AG09309 (cell line): ENCODE measurements at regions not wholly inside any gene's neighbourhood (a gene's known extent, or its start where the extent isn't known, plus 50 kb on each side); places are given as distances from the start of the nearest gene placed in this dataset.

Experiments used
- DNase-seq: peaks from one replicate; pipeline ENCODE4 v3.0.0-alpha.2; 2010; ENCODE audit warnings: low read depth
- H3K4me3 ChIP-seq: 2 replicates; pipeline ENCODE4 v1.5.1; 2011; ENCODE audit warnings: mild to moderate bottlenecking, low read depth, low read length, moderate library complexity; ENCODE audit not compliant: control insufficient read depth
- CTCF ChIP-seq: IDR thresholded peaks from 2 replicates; pipeline ENCODE4 v1.5.1; 2011; ENCODE audit warnings: mild to moderate bottlenecking, low read depth, low read length, inconsistent platforms; ENCODE audit not compliant: insufficient read depth, control insufficient read depth; ENCODE audit errors: missing control alignments

DNA sequence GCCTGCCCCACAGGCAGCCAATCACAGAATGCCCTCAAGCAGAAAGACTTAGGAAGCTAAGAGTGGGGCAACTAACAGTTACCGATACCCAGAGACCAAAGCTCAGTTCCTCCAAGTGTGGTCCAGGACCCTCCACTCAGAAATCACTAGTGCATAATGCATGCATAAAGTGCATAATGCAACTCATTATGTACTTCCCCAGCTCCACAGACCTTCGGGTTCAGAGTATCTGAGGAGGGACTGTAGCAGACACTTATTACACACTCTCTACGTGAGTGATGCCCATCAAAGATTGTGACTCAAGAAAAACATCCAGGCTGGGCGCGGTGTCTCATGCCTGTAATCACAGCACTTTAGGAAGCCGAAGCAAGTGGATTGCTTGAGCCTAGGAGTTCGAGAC is 328.0 kb downstream of the BCOR start:
- DNase-seq, result no peak
- no peak for TF ChIP-seq CTCF
- H3K4me3 ChIP-seq, result no peak overlapping the region

DNA sequence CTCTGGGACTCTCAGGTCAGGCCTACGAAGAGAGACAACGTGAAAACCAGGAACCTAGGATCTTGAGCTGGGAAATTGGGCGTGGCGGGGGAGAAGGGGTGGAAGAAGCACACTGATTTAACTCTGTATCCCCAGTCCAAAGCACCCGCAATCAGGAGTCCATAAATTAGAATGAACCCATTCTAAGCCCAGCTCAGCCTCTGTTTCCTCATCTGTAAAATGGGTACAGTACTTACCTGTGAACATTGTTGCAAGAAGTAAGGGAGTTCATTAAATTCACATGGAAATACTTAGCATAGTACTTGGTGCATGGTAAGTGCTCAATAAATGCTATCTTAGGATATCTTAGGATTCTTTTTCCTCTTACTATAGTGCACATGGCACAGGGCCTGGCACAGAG is 326.7 kb downstream of the BCOR start:
- DNase-seq, result no peak
- H3K4me3 ChIP-seq, result no peak overlapping the region
- TF ChIP-seq CTCF, result no peak

DNA sequence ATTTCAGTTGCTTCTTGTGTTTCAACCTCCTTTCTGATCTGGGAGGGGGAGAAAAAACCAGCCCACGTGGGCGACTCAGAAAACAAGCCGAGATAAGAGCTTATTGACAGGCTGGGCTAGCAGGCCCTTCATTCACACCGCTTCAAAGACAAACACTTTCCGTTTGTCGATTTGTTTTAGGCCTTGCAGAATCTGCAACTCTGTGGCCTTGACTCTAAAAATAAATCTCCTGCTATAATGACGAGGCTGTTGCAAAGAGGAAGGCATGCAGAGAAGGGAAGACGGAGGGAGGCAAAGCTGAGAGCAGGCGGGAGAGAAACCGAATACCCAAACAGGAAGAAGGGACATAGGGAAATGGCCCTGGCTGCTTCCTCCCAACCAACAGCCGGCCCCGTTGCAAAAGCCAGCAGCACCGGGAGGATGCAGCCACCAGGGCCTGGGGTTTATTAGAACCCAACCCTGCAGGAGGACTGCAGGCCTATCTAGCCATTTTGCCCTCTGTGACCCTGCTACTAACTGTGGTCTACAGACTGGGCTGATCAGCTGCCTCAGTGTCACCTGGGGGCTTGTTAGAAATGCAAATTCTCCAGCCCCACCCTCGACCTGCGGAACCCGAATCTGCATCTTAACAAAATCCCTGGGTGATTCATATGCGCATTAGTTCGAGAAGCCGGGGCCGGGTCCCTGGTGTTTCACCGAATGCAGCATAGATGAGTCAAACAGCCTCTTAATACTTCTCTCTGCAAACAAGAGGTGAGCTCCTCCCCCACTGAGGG is 325.5 kb downstream of the BCOR start:
- H3K4me3 ChIP-seq, result no peak overlapping the region
- DNase-seq, result no peak

GRCh38 chrX:39773150-39773549 is 324.6 kb downstream of the BCOR start:
- DNase-seq, result no peak
- TF ChIP-seq CTCF, result no peak

More for the DNA sequence above, 325.5 kb downstream of the BCOR start:
- TF ChIP-seq CTCF, result no peak

GRCh38 chrX:39773923-39774773 is 323.6 kb downstream of the BCOR start:
- TF ChIP-seq CTCF, result no peak
- DNase-seq, result no peak
- no peak overlapping the region for H3K4me3 ChIP-seq

More at GRCh38 chrX:39773150-39773549, 324.6 kb downstream of the BCOR start:
- H3K4me3 ChIP-seq, result no peak overlapping the region

DNA sequence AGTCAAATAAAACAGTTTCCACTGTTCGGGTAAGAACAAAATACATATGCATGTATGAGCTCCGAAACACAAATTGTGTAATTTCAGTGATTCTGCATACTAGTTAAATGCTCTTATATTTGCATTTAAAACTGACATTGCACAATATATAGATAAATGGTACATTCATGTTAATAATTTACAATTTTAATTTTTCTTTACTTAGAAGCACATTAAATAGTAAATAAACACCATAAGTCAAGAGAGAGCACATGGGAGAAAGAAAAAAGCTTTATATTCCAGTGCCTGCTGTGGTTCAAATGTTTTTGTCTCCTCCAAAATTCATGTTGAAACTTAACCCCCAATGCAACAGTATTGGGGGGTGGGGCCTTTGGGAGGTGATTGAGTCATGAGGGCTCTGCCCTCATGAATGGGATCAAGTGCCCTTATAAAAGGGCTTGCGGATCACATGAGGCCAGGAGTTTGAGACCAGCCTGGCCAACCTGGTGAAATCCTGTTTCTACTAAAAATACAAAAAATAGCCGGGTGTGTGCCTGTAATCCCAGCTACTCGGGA is 322.9 kb downstream of the BCOR start:
- no peak for DNase-seq
- no peak for TF ChIP-seq CTCF
- H3K4me3 ChIP-seq, result no peak overlapping the region
